ENCODE measurements at regions not wholly inside any gene's neighbourhood (a gene's known extent, or its start where the extent isn't known, plus 50 kb on each side); places are given as distances from the start of the nearest gene placed in this dataset.

DNA sequence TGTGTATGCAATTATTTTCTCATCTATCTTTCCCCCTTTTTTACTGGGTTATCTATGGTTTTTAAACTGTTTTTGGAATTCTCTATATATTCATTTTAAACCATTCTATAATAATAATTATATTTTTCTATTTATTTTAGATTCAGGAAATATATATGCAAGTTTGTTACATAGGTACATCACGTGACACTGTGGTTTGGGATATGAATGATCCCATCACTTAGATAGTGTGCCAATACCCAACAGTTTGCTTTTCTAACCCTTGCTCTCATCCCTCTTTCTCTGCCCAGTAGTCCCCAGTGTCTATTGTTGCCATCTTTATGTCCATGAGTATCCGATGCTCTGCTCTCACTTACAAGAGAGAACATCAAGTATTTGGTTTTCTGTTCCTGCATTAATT lies 65.8 kb upstream of the SPHKAP start:
- Histone ChIP-seq H3K27ac (ENCODE audit: low read depth, low read length, poor library complexity, severe bottlenecking) (no peak overlapping the region), H3K27me3 (ENCODE audit: insufficient read depth, low read length) (no peaks in the 10 kb centered on the region), H3F3A (ENCODE audit: insufficient read depth, low read length) (no peaks in the 10 kb centered on the region), H3K4me3 (ENCODE audit: low read depth, low read length, poor library complexity, severe bottlenecking) (no peak overlapping the region), H3K4me2 (ENCODE audit: low read length) (no peak overlapping the region), H2AFZ (ENCODE audit: low read length) (no peak overlapping the region), H3K36me3 (ENCODE audit: insufficient read depth, low read length) (no peaks in the 10 kb centered on the region), H3K9me3 (ENCODE audit: low read length) (no peaks in the 10 kb centered on the region), H4K20me1 (ENCODE audit: insufficient read depth, low read length) (no peaks in the 10 kb centered on the region), H3K9ac (ENCODE audit: low read length) (no peak overlapping the region), H3K4me1 (ENCODE audit: insufficient read depth, low read length, severe bottlenecking) (no peaks in the 10 kb centered on the region), H3K9me2 (ENCODE audit: low read depth, low read length) (no peaks in the 10 kb centered on the region), H3K79me2 (ENCODE audit: insufficient read depth, low read length) (no peaks in the 10 kb centered on the region)
- TF ChIP-seq EZH2 (IDR thresholded peaks at IDR 0.05; ENCODE audit: borderline replicate concordance, low read length): no peak
- TF ChIP-seq, protein P1, sequence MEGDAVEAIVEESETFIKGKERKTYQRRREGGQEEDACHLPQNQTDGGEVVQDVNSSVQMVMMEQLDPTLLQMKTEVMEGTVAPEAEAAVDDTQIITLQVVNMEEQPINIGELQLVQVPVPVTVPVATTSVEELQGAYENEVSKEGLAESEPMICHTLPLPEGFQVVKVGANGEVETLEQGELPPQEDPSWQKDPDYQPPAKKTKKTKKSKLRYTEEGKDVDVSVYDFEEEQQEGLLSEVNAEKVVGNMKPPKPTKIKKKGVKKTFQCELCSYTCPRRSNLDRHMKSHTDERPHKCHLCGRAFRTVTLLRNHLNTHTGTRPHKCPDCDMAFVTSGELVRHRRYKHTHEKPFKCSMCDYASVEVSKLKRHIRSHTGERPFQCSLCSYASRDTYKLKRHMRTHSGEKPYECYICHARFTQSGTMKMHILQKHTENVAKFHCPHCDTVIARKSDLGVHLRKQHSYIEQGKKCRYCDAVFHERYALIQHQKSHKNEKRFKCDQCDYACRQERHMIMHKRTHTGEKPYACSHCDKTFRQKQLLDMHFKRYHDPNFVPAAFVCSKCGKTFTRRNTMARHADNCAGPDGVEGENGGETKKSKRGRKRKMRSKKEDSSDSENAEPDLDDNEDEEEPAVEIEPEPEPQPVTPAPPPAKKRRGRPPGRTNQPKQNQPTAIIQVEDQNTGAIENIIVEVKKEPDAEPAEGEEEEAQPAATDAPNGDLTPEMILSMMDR (IDR thresholded peaks at IDR 0.05; ENCODE audit: low read length): no peak

DNA sequence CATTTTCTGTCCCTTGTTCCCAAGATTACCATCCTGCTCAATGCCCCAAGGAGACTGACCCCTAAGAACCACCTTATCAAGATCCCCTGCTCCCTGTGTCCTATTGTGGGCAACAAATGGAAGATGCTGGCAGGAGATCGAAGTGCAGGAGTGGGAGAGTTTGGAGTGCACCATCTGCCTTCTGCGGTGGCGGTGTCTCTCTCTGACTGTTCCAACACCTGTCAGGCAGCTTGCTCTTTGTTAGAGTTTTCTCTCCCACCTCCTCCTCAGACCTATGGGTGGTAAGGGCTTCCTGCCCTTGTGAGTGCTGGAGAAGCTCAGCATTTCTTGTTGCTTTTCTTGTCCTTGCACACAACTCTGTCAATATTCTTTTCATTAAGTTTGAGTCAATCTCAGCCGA lies 64.1 kb upstream of the SPHKAP start:
- H3K4me2 ChIP-seq (ENCODE audit: low read length): no peak overlapping the region
- H3K4me1 ChIP-seq (ENCODE audit: insufficient read depth, low read length, severe bottlenecking): no peaks in the 10 kb centered on the region
- no peak overlapping the region for H3K9ac ChIP-seq (ENCODE audit: low read length)
- H3K9me3 ChIP-seq (ENCODE audit: low read length): no peaks in the 10 kb centered on the region
- no peaks in the 10 kb centered on the region for H3F3A ChIP-seq (ENCODE audit: insufficient read depth, low read length)
- H3K79me2 ChIP-seq (ENCODE audit: insufficient read depth, low read length): no peaks in the 10 kb centered on the region
- H2AFZ ChIP-seq (ENCODE audit: low read length): no peak overlapping the region
- TF ChIP-seq EZH2 (IDR thresholded peaks at IDR 0.05; ENCODE audit: borderline replicate concordance, low read length): no peak
- TF ChIP-seq, protein P1 (IDR thresholded peaks at IDR 0.05; ENCODE audit: low read length): no peak
- H4K20me1 ChIP-seq (ENCODE audit: insufficient read depth, low read length): no peaks in the 10 kb centered on the region
- H3K27me3 ChIP-seq (ENCODE audit: insufficient read depth, low read length): no peaks in the 10 kb centered on the region
- H3K27ac ChIP-seq (ENCODE audit: low read depth, low read length, poor library complexity, severe bottlenecking): no peak overlapping the region
- H3K9me2 ChIP-seq (ENCODE audit: low read depth, low read length): no peaks in the 10 kb centered on the region
- no peaks in the 10 kb centered on the region for H3K36me3 ChIP-seq (ENCODE audit: insufficient read depth, low read length)
- no peak overlapping the region for H3K4me3 ChIP-seq (ENCODE audit: low read depth, low read length, poor library complexity, severe bottlenecking)

DNA sequence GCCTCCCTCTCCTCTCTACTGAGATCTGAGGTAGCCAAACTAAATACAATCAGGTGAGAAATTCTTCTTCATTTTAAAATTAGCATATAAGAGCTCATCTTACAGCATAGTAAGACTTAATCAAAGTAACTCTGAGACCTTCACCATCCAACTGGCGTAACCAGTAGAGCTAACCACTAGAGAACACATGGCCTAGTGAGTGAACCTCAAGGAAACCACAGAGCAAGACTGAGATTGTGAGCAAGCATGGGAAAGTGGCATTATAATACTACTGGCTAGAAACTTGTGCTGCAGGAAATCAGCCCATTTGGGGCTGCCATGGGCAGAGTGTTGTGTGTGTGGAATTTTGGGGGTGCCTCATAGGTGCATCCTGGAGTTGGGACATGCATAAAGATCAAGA lies 61.1 kb upstream of the SPHKAP start:
- H3K27ac ChIP-seq (ENCODE audit: low read depth, low read length, poor library complexity, severe bottlenecking): no peak overlapping the region
- no peaks in the 10 kb centered on the region for H3K27me3 ChIP-seq (ENCODE audit: insufficient read depth, low read length)
- H3K9me2 ChIP-seq (ENCODE audit: low read depth, low read length): no peaks in the 10 kb centered on the region
- H3K9me3 ChIP-seq (ENCODE audit: low read length): no peaks in the 10 kb centered on the region
- H3K79me2 ChIP-seq (ENCODE audit: insufficient read depth, low read length): no peaks in the 10 kb centered on the region
- H4K20me1 ChIP-seq (ENCODE audit: insufficient read depth, low read length): no peaks in the 10 kb centered on the region
- TF ChIP-seq EZH2 (IDR thresholded peaks at IDR 0.05; ENCODE audit: borderline replicate concordance, low read length): no peak
- TF ChIP-seq, protein P1 (IDR thresholded peaks at IDR 0.05; ENCODE audit: low read length): no peak
- no peak overlapping the region for H3K4me3 ChIP-seq (ENCODE audit: low read depth, low read length, poor library complexity, severe bottlenecking)
- no peaks in the 10 kb centered on the region for H3F3A ChIP-seq (ENCODE audit: insufficient read depth, low read length)
- H3K4me2 ChIP-seq (ENCODE audit: low read length): no peak overlapping the region
- H3K36me3 ChIP-seq (ENCODE audit: insufficient read depth, low read length): no peaks in the 10 kb centered on the region
- no peaks in the 10 kb centered on the region for H3K4me1 ChIP-seq (ENCODE audit: insufficient read depth, low read length, severe bottlenecking)
- H3K9ac ChIP-seq (ENCODE audit: low read length): no peak overlapping the region
- H2AFZ ChIP-seq (ENCODE audit: low read length): no peak overlapping the region
